ENCODE measurements at regions not wholly inside any gene's neighbourhood (a gene's known extent, or its start where the extent isn't known, plus 50 kb on each side); places are given as distances from the start of the nearest gene placed in this dataset.

- no peak for TF ChIP-seq REST (IDR thresholded peaks at IDR 0.05; ENCODE audit: insufficient read depth in 1 of 2, low read depth in 2 of 2, low read length in 2 of 2)
- TF ChIP-seq FOXP2 (optimal IDR thresholded peaks at IDR 0.05; ENCODE audit: borderline replicate concordance, extremely low read depth, extremely low read length, insufficient read depth) = no peak
- TF ChIP-seq POLR2AphosphoS5 (IDR thresholded peaks at IDR 0.05; ENCODE audit: low read depth, low read length) = no peak
- TF ChIP-seq SIN3A (IDR thresholded peaks at IDR 0.05; ENCODE audit: borderline replicate concordance, insufficient read depth, low read length) = no peak
- no peak for TF ChIP-seq TAF1 (IDR thresholded peaks at IDR 0.05; ENCODE audit: borderline replicate concordance, insufficient read depth, low read length)
Measured at GRCh38 chr14:81819344-81819743, 285.7 kb upstream of the SEL1L start.

- TF ChIP-seq SIN3A (IDR thresholded peaks at IDR 0.05; ENCODE audit: borderline replicate concordance, insufficient read depth, low read length) (no peak), POLR2AphosphoS5 (IDR thresholded peaks at IDR 0.05; ENCODE audit: low read depth, low read length) (no peak), FOXP2 (optimal IDR thresholded peaks at IDR 0.05; ENCODE audit: borderline replicate concordance, extremely low read depth, extremely low read length, insufficient read depth) (no peak), REST (IDR thresholded peaks at IDR 0.05; ENCODE audit: insufficient read depth in 1 of 2, low read depth in 2 of 2, low read length in 2 of 2) (no peak), TAF1 (IDR thresholded peaks at IDR 0.05; ENCODE audit: borderline replicate concordance, insufficient read depth, low read length) (no peak)
Measured at GRCh38 chr14:81819910-81820309, 286.3 kb upstream of the SEL1L start.

DNA sequence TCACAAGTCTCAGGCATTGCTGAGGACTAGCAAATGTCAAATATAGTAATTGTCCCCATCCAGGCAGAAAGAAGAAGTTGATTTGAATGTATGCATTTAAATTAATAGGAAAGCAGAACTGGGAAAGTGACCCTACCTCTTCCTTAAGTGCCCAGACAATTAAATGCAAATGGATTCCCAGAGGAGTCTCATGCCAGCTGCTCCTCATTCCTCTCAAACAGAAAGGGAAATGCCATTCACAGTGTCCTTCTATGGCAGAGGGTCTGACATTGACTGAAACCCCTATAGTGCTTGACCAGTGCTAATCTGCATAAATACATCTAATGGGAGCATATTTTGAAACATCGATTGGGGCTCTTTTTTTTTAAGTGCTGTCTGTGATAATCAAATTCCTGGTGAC, 292.4 kb upstream of the SEL1L start:
- no peak for TF ChIP-seq FOXP2 (optimal IDR thresholded peaks at IDR 0.05; ENCODE audit: borderline replicate concordance, extremely low read depth, extremely low read length, insufficient read depth)
- no peak for TF ChIP-seq TAF1 (IDR thresholded peaks at IDR 0.05; ENCODE audit: borderline replicate concordance, insufficient read depth, low read length)
- TF ChIP-seq REST (IDR thresholded peaks at IDR 0.05; ENCODE audit: insufficient read depth in 1 of 2, low read depth in 2 of 2, low read length in 2 of 2) = no peak
- no peak for TF ChIP-seq SIN3A (IDR thresholded peaks at IDR 0.05; ENCODE audit: borderline replicate concordance, insufficient read depth, low read length)
- no peak for TF ChIP-seq POLR2AphosphoS5 (IDR thresholded peaks at IDR 0.05; ENCODE audit: low read depth, low read length)

- TF ChIP-seq SIN3A (IDR thresholded peaks at IDR 0.05; ENCODE audit: borderline replicate concordance, insufficient read depth, low read length) (no peak), REST (IDR thresholded peaks at IDR 0.05; ENCODE audit: insufficient read depth in 1 of 2, low read depth in 2 of 2, low read length in 2 of 2) (no peak), POLR2AphosphoS5 (IDR thresholded peaks at IDR 0.05; ENCODE audit: low read depth, low read length) (no peak), FOXP2 (optimal IDR thresholded peaks at IDR 0.05; ENCODE audit: borderline replicate concordance, extremely low read depth, extremely low read length, insufficient read depth) (no peak), TAF1 (IDR thresholded peaks at IDR 0.05; ENCODE audit: borderline replicate concordance, insufficient read depth, low read length) (no peak)
Measured at GRCh38 chr14:81829447-81829846, 295.8 kb upstream of the SEL1L start.
